H1 (cell line): ENCODE measurements at regions not wholly inside any gene's neighbourhood (a gene's known extent, or its start where the extent isn't known, plus 50 kb on each side); places are given as distances from the start of the nearest gene placed in this dataset.

Source experiments
- CTCF ChIA-PET: fragments of 300-600 bp; sonication (Branson Sonifier 250); formaldehyde crosslinking; loops from one replicate; lab custom pipeline; 2021; ENCODE audit not compliant: partially characterized antibody; lab: Charles Lee
- POLR2A ChIA-PET: fragments of 300-600 bp; sonication (Branson Sonifier 250); formaldehyde crosslinking; loops from one replicate; lab custom pipeline; 2021; ENCODE audit warnings: inconsistent platforms; ENCODE audit not compliant: partially characterized antibody; lab: Charles Lee
- DNase-seq, 2 experiments: peaks; one replicate each; pipeline versions ENCODE4 v3.0.0 to v3.0.0-alpha.2; 2010 to 2022; ENCODE audit warnings: low spot score in 2 of 2, low read depth in 1 of 2, mixed read lengths in 1 of 2
- FAIRE-seq: peaks from 2 replicates; lab custom pipeline; 2011; peaks lifted over from hg19 to GRCh38; lab: Jason Lieb, UNC
- H2AFZ ChIP-seq: 2 replicates; pipeline ENCODE4 v1.8.1; 2012; ENCODE audit warnings: low read length, inconsistent platforms
- H2AK5ac ChIP-seq: 2 replicates; pipeline ENCODE4 v1.6.1; 2013; ENCODE audit warnings: low read depth, low read length
- H2BK120ac ChIP-seq: replicated peaks from 2 replicates; pipeline ENCODE3; 2013; ENCODE audit warnings: low read depth, low read length, inconsistent platforms
- H2BK12ac ChIP-seq: 2 replicates; pipeline ENCODE4 v1.6.1; 2013; ENCODE audit warnings: low read depth, low read length
- H2BK15ac ChIP-seq: 2 replicates; pipeline ENCODE4 v1.6.1; 2013; ENCODE audit warnings: low read length
- H2BK20ac ChIP-seq: 2 replicates; pipeline ENCODE4 v1.6.1; 2013; ENCODE audit warnings: low read length
- H2BK5ac ChIP-seq: 2 replicates; pipeline ENCODE4 v1.6.1; 2013; ENCODE audit warnings: low read depth, low read length
- H3K14ac ChIP-seq: 2 replicates; pipeline ENCODE4 v1.6.1; 2013; ENCODE audit warnings: inconsistent platforms; ENCODE audit not compliant: insufficient read length
- H3K18ac ChIP-seq: 2 replicates; pipeline ENCODE4 v1.6.1; 2013; ENCODE audit warnings: low read length; ENCODE audit errors: extremely low read depth
- H3K23ac ChIP-seq: 2 replicates; pipeline ENCODE4 v1.6.1; 2013; ENCODE audit warnings: inconsistent platforms; ENCODE audit not compliant: insufficient read length
- H3K23me2 ChIP-seq: 2 replicates; pipeline ENCODE4 v1.6.1; 2013; ENCODE audit warnings: low read depth, low read length
- H3K27ac ChIP-seq: 2 replicates; pipeline ENCODE4 v1.6.1; 2011; ENCODE audit warnings: low read depth, low read length, inconsistent platforms
- H3K27me3 ChIP-seq, 4 experiments: replicated peaks in 1 of 4; 1 replicate in 1 of 4; 2 replicates in 3 of 4; pipeline versions ENCODE4 v1.6.1 to v1.8.1; 2011 to 2013; ENCODE audit warnings: low read length in 3 of 4, mild to moderate bottlenecking in 3 of 4, inconsistent platforms in 2 of 4, mixed read lengths in 2 of 4, moderate library complexity in 1 of 4; ENCODE audit not compliant: control insufficient read depth in 3 of 4, insufficient read depth in 3 of 4; ENCODE audit errors: extremely low read depth in 1 of 4
- H3K36me3 ChIP-seq, 4 experiments: 2 replicates each; pipeline versions ENCODE4 v1.6.1 to v1.8.1; 2011 to 2013; ENCODE audit warnings: mild to moderate bottlenecking in 4 of 4, low read length in 3 of 4, moderate library complexity in 2 of 4, control low read depth in 1 of 4, inconsistent platforms in 1 of 4; ENCODE audit not compliant: insufficient read depth in 4 of 4, control insufficient read depth in 2 of 4
- H3K4ac ChIP-seq: replicated peaks from 2 replicates; pipeline ENCODE3; 2013; ENCODE audit warnings: low read length, low read depth, mixed read lengths, inconsistent platforms; ENCODE audit not compliant: insufficient read length
- H3K4me1 ChIP-seq, 4 experiments: replicated peaks in 1 of 4; 1 replicate in 1 of 4; 2 replicates in 3 of 4; pipeline versions ENCODE4 v1.6.1 to v1.8.1; 2011 to 2013; ENCODE audit warnings: low read length in 3 of 4, inconsistent platforms in 2 of 4, mixed read lengths in 1 of 4; ENCODE audit not compliant: insufficient read depth in 4 of 4, control insufficient read depth in 3 of 4
- H3K4me2 ChIP-seq, 2 experiments: 2 replicates each; pipeline versions ENCODE4 v1.6.1 to v1.8.1; 2011 to 2013; ENCODE audit warnings: low read depth in 2 of 2, low read length in 2 of 2, control low read depth in 1 of 2, inconsistent platforms in 1 of 2, mild to moderate bottlenecking in 1 of 2; ENCODE audit not compliant: insufficient read depth in 1 of 2
- H3K4me3 ChIP-seq, 4 experiments: fragments of 200-600, 300-600 bp in 1 of 4; sonication (generic), shearing (Covaris generic), sonication (Bioruptor Twin) in 1 of 4; 2 replicates each; pipeline versions ENCODE4 v1.5.1 to v1.8.1; 2011 to 2016; ENCODE audit warnings: low read length in 4 of 4, low read depth in 3 of 4, control low read depth in 2 of 4, inconsistent platforms in 2 of 4, mild to moderate bottlenecking in 2 of 4, mixed read lengths in 1 of 4, moderate library complexity in 1 of 4; ENCODE audit not compliant: insufficient read depth in 2 of 4; ENCODE audit errors: extremely low read depth in 1 of 4
- H3K56ac ChIP-seq: replicated peaks from 2 replicates; pipeline ENCODE3; 2013; ENCODE audit warnings: low read depth, mild to moderate bottlenecking, mixed read lengths, low read length, inconsistent platforms; ENCODE audit not compliant: insufficient read length
- H3K79me1 ChIP-seq: 2 replicates; pipeline ENCODE4 v1.6.1; 2013; ENCODE audit warnings: low read depth, low read length, control low read depth
- H3K79me2 ChIP-seq, 2 experiments: 2 replicates each; pipeline versions ENCODE4 v1.6.1 to v1.8.1; 2012 to 2013; ENCODE audit warnings: low read length in 2 of 2, mild to moderate bottlenecking in 2 of 2, inconsistent platforms in 1 of 2; ENCODE audit not compliant: insufficient read depth in 2 of 2, control insufficient read depth in 1 of 2
- H3K9ac ChIP-seq, 4 experiments: replicated peaks in 1 of 4; 1 replicate in 1 of 4; 2 replicates in 3 of 4; pipeline versions ENCODE4 v1.6.1 to v1.8.1; 2011 to 2013; ENCODE audit warnings: low read depth in 3 of 4, low read length in 3 of 4, control low read depth in 2 of 4, mild to moderate bottlenecking in 2 of 4, moderate library complexity in 2 of 4, inconsistent platforms in 1 of 4; ENCODE audit errors: extremely low read depth in 1 of 4
- H3K9me3 ChIP-seq, 2 experiments: 2 replicates each; pipeline versions ENCODE4 v1.6.1 to v1.8.1; 2012 to 2013; ENCODE audit warnings: mild to moderate bottlenecking in 2 of 2, moderate library complexity in 2 of 2, control low read depth in 1 of 2, inconsistent platforms in 1 of 2, low read depth in 1 of 2, low read length in 1 of 2, mixed read lengths in 1 of 2; ENCODE audit not compliant: insufficient read depth in 2 of 2
- H4K20me1 ChIP-seq, 2 experiments: replicated peaks in 1 of 2; 2 replicates each; pipeline versions ENCODE3 to v1.8.1; 2011 to 2013; ENCODE audit warnings: inconsistent platforms in 2 of 2, low read length in 2 of 2, mild to moderate bottlenecking in 1 of 2; ENCODE audit not compliant: insufficient read depth in 2 of 2, control insufficient read depth in 1 of 2
- H4K5ac ChIP-seq: 2 replicates; pipeline ENCODE4 v1.6.1; 2013; ENCODE audit warnings: low read length, low read depth, mixed read lengths, inconsistent platforms; ENCODE audit not compliant: insufficient read length
- H4K8ac ChIP-seq: 2 replicates; pipeline ENCODE4 v1.8.0; 2013; ENCODE audit warnings: mild to moderate bottlenecking, moderate library complexity, low read length, inconsistent platforms; ENCODE audit not compliant: insufficient read depth; ENCODE audit errors: extremely low read depth
- H4K91ac ChIP-seq: replicated peaks from 2 replicates; pipeline ENCODE3; 2013; ENCODE audit warnings: low read length, mixed read lengths, inconsistent platforms; ENCODE audit not compliant: insufficient read length
- ASH2L ChIP-seq: fragments of 200-600, 300-600 bp; sonication (generic); IDR thresholded peaks from one replicate; pipeline ENCODE4 v1.7.1; 2017; ENCODE audit warnings: low read length
- BACH1 ChIP-seq: IDR thresholded peaks from 2 replicates; pipeline ENCODE4 v1.6.1; 2012; ENCODE audit warnings: low read length, improper control_type of control experiment
- CHD2 ChIP-seq: IDR thresholded peaks from 2 replicates; pipeline ENCODE4 v1.6.1; 2012; ENCODE audit warnings: low read length, improper control_type of control experiment
- CTBP2 ChIP-seq: IDR thresholded peaks from 2 replicates; pipeline ENCODE4 v1.7.0; 2011; ENCODE audit warnings: borderline replicate concordance, mild to moderate bottlenecking, moderate library complexity, mixed read lengths, low read length; ENCODE audit not compliant: insufficient read depth, insufficient read length
- CTCF ChIP-seq, 3 experiments: IDR thresholded peaks; 1 replicate in 2 of 3; 2 replicates in 1 of 3; pipeline versions ENCODE4 v1.5.1 to v1.6.1; 2011; ENCODE audit warnings: low read length in 3 of 3, mild to moderate bottlenecking in 3 of 3, inconsistent platforms in 2 of 3, low read depth in 1 of 3, moderate library complexity in 1 of 3; ENCODE audit not compliant: insufficient read depth in 1 of 3; ENCODE audit errors: control extremely low read depth in 1 of 3
- GABPA ChIP-seq: IDR thresholded peaks from 2 replicates; pipeline ENCODE4 v1.6.1; 2011; ENCODE audit warnings: mild to moderate bottlenecking, low read length, moderate library complexity, borderline replicate concordance; ENCODE audit not compliant: insufficient read depth
- JUND ChIP-seq: IDR thresholded peaks from 2 replicates; pipeline ENCODE4 v1.6.1; 2011; ENCODE audit warnings: mild to moderate bottlenecking, improper control_type of control experiment, low read length
- MAFK ChIP-seq: IDR thresholded peaks from 2 replicates; pipeline ENCODE4 v1.6.1; 2012; ENCODE audit warnings: low read depth, mild to moderate bottlenecking, improper control_type of control experiment, low read length
- RXRA ChIP-seq: IDR thresholded peaks from 2 replicates; pipeline ENCODE4 v1.6.1; 2011; ENCODE audit warnings: low read depth, mild to moderate bottlenecking, low read length, moderate library complexity; ENCODE audit not compliant: insufficient read depth
- SUZ12 ChIP-seq: fragments of 200-600 bp; sonication (generic); IDR thresholded peaks from 2 replicates; pipeline ENCODE4 v1.6.1; 2012; ENCODE audit warnings: mild to moderate bottlenecking, inconsistent platforms, low read length, moderate library complexity, mixed read lengths
- TEAD4 ChIP-seq: IDR thresholded peaks from 2 replicates; pipeline ENCODE4 v1.6.1; 2012; ENCODE audit warnings: low read depth, low read length, inconsistent platforms, mixed read lengths
- whole genome bisulfite sequencing, 2 experiments: shearing (Covaris generic) in 1 of 2; methylation state at CpG; one replicate each; pipeline versions ENCODE4 v1.1.6 to v1.1.7; 2013 to 2015; ENCODE audit warnings: low lambda C conversion rate in 2 of 2, mixed read lengths in 2 of 2, inconsistent platforms in 1 of 2, low coverage in 1 of 2, missing lambda C conversion rate in 1 of 2; ENCODE audit not compliant: insufficient replicate concordance in 2 of 2, insufficient coverage in 1 of 2, insufficient read length in 1 of 2; ENCODE audit errors: extremely low coverage in 1 of 2, missing lambda C conversion rate in 1 of 2; 5-methylcytosine and 5-hydroxymethylcytosine counted together

GRCh38 chr9:95595721-95596295 lies 79.0 kb upstream of the PTCH1 start:
- Histone ChIP-seq H3K27ac (no peak overlapping the region), H3K9me3 (no peaks in the 10 kb centered on the region), H3K4ac (no peak overlapping the region), H2AFZ (no peak overlapping the region), H3K18ac (no peak overlapping the region), H3K56ac (no peak overlapping the region), H3K79me1 (no peaks in the 10 kb centered on the region), H3K4me1 (no peaks in the 10 kb centered on the region), H4K91ac (no peak overlapping the region), H2BK20ac (no peak overlapping the region), H3K79me2 (no peaks in the 10 kb centered on the region), H4K20me1 (no peaks in the 10 kb centered on the region), H3K4me3 (no peak overlapping the region), H3K4me2 (no peak overlapping the region), H3K36me3 (no peaks in the 10 kb centered on the region), H3K23me2 (no peaks in the 10 kb centered on the region), H3K14ac (no peak overlapping the region), H4K5ac (no peak overlapping the region), H3K9ac (no peak overlapping the region), H2AK5ac (no peak overlapping the region), H4K8ac (peak overlapping the region; percentile 31; the same call in 1 of the 2 replicates), H2BK15ac (no peak overlapping the region), H2BK5ac (no peak overlapping the region), H2BK120ac (no peak overlapping the region), H3K23ac (no peak overlapping the region), H3K27me3 (no peaks in the 10 kb centered on the region), H2BK12ac (no peak overlapping the region)
- 91% methylated on average over 13 of the region's 15 CpGs; no CpG with 5 or more reads in 1 of the 2 experiments for WGBS, 2 experiments
- DNase-seq, result no peak
- FAIRE-seq, result no peak
- ChIA-PET CTCF (interaction anchor here (1.2 kb wide), 1 partner anchor 9 kb away, joined by 4 read pairs; no protein-coding TSS in a partner anchor), POLR2A (interaction anchor here (0.6 kb wide), 1 partner anchor 1156 kb away, joined by 6 read pairs; no protein-coding TSS in a partner anchor)
- no peak for TF ChIP-seq MAFK
- TF ChIP-seq GABPA, result no peak
- no peak for TF ChIP-seq SUZ12
- TF ChIP-seq JUND, result no peak
- no peak for TF ChIP-seq CHD2
- TF ChIP-seq BACH1, result no peak
- TF ChIP-seq CTCF (IDR thresholded peaks at IDR 0.05; ENCODE audit: control extremely low read depth in 1 of 3, insufficient read depth in 1 of 3, low read depth in 1 of 3, low read length in 3 of 3), result no peak
- no peak for TF ChIP-seq TEAD4
- no peak for TF ChIP-seq ASH2L
- no peak for TF ChIP-seq RXRA
- no peak for TF ChIP-seq CTBP2
